Naive thymus-derived CD4-positive, alpha-beta T cell (primary cell): ENCODE measurements at regions not wholly inside any gene's neighbourhood (a gene's known extent, or its start where the extent isn't known, plus 50 kb on each side); places are given as distances from the start of the nearest gene placed in this dataset.
A peak's percentile ranks its signal among the peaks of the same experiment; 100 is the strongest.

Source experiments
- ATAC-seq: fragments of 150-1000 bp; cut with Tn5 transposase; 2 replicates; pipeline ENCODE4 v1.10.0; 2021; ENCODE audit warnings: mild to moderate bottlenecking, moderate library complexity
- CTCF ChIA-PET: fragments of 350-600 bp; sonication (Branson Sonifier 250); formaldehyde crosslinking; loops from one replicate; lab custom pipeline; 2021; ENCODE audit warnings: antibody characterized with exemption; lab: Charles Lee
- POLR2A ChIA-PET: fragments of 350-600 bp; sonication (Branson Sonifier 250); formaldehyde crosslinking; loops from one replicate; lab custom pipeline; 2021; ENCODE audit warnings: antibody characterized with exemption, inconsistent platforms; lab: Charles Lee
- DNase-seq, 9 donors: peaks; one replicate each; pipeline versions ENCODE4 v3.0.0 to v3.0.0-alpha.2; 2020 to 2022; ENCODE audit warnings: mixed read lengths in 1 of 9
- H3K27ac ChIP-seq: one replicate; pipeline ENCODE4 v1.7.0; 2013; ENCODE audit warnings: mild to moderate bottlenecking, low read depth, low read length, moderate library complexity
- H3K27me3 ChIP-seq, 2 donors: one replicate each; pipeline ENCODE4 v1.7.0; 2013; ENCODE audit warnings: low read length in 2 of 2, mild to moderate bottlenecking in 2 of 2, moderate library complexity in 2 of 2; ENCODE audit not compliant: control insufficient read depth in 2 of 2, insufficient read depth in 2 of 2
- H3K36me3 ChIP-seq, 3 experiments: 1 replicate in 2 of 3; 2 replicates in 1 of 3; pipeline ENCODE4 v1.7.0; 2013; ENCODE audit warnings: low read length in 3 of 3, mild to moderate bottlenecking in 3 of 3, moderate library complexity in 1 of 3; ENCODE audit not compliant: insufficient read depth in 3 of 3, control insufficient read depth in 2 of 3
- H3K4me1 ChIP-seq, 2 donors: one replicate each; pipeline ENCODE4 v1.7.0; 2013; ENCODE audit warnings: low read length in 2 of 2, mild to moderate bottlenecking in 2 of 2, moderate library complexity in 1 of 2; ENCODE audit not compliant: control insufficient read depth in 2 of 2, insufficient read depth in 2 of 2
- H3K4me3 ChIP-seq: 2 replicates; pipeline ENCODE4 v1.7.0; 2013; ENCODE audit warnings: mild to moderate bottlenecking, low read length
- H3K9me3 ChIP-seq, 3 experiments: 1 replicate in 2 of 3; 2 replicates in 1 of 3; pipeline ENCODE4 v1.7.0; 2013; ENCODE audit warnings: low read length in 3 of 3; ENCODE audit not compliant: control insufficient read depth in 2 of 3
- H3K27ac Mint-ChIP-seq, 9 donors: one replicate each; pipeline ENCODE4 v1.8.0; 2020 to 2022; ENCODE audit warnings: mixed read lengths in 9 of 9, mild to moderate bottlenecking in 8 of 9, moderate library complexity in 5 of 9, inconsistent platforms in 2 of 9
- H3K27me3 Mint-ChIP-seq, 5 donors: one replicate each; pipeline ENCODE4 v1.8.0; 2021 to 2022; ENCODE audit warnings: mixed read lengths in 5 of 5, mild to moderate bottlenecking in 1 of 5
- H3K36me3 Mint-ChIP-seq, 5 donors: one replicate each; pipeline ENCODE4 v1.8.0; 2020 to 2022; ENCODE audit warnings: mixed read lengths in 5 of 5, mild to moderate bottlenecking in 3 of 5, inconsistent platforms in 1 of 5
- H3K4me1 Mint-ChIP-seq, 7 donors: one replicate each; pipeline ENCODE4 v1.8.0; 2020 to 2022; ENCODE audit warnings: mixed read lengths in 7 of 7, mild to moderate bottlenecking in 3 of 7, inconsistent platforms in 1 of 7
- H3K4me3 Mint-ChIP-seq, 10 donors: one replicate each; pipeline ENCODE4 v1.8.0; 2020 to 2022; ENCODE audit warnings: mild to moderate bottlenecking in 10 of 10, mixed read lengths in 10 of 10, moderate library complexity in 6 of 10, inconsistent platforms in 2 of 10
- H3K9me3 Mint-ChIP-seq, 11 donors: one replicate each; pipeline ENCODE4 v1.8.0; 2020 to 2022; ENCODE audit warnings: mixed read lengths in 11 of 11, mild to moderate bottlenecking in 4 of 11, inconsistent platforms in 1 of 11, moderate library complexity in 1 of 11
- intact Hi-C, 2 donors: fragments of 100-400 bp; cut with micrococcal nuclease; formaldehyde crosslinking; loops; one replicate each; pipeline ENCODE4 v1.15.1; 2023

DNA sequence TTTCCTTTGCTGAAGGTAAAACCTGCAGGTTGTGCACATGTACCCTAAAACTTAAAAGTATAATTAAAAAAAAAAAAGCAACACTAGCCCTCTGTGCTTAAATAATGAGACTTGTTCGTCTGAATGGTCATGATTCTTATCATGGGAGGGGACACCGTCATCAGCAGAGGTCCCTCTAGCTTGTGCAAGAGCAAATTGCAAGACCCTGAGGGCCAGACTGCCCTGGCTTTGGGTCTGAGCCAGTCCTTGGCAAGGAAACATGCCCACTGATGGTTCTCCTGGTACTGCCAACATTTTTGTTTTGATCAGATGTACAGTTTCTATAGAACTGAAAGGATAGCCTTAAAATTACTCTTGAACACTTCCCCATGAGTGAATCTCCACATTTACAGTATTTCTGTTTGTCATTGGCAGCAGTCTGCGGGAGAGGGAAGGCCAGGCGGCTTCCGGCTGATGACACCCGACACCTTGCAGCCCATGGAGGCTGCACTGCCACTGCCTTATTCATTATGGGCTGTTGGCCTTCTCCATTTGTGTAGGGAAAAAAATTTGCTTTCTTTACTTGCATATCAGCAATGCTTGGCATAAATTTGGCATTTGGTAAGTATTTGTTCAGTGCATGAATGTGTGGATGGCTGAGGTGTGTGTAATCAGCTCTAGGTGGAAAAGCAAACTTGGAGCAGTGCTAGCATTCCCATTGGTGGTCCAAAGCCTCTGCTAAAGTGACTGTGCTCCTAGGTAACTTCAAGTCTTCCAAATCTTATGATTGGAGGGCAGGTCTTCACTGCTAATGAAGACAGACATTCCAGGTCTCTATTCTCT, 161.6 kb upstream of the ALKAL2 start:
- Mint-ChIP-seq H3K4me1 (peaks cover under 1 to 11% (median 7%) of the 10 kb centered on the region in 7 donors), H3K27me3 (peaks cover 6 to 18% (median 15%) of the 10 kb centered on the region in 5 donors), H3K9me3 (no peaks in the 10 kb centered on the region), H3K4me3 (no peak overlapping the region), H3K27ac (no peak overlapping the region), H3K36me3 (no peaks in the 10 kb centered on the region)
- Histone ChIP-seq H3K4me3 (no peak overlapping the region), H3K27me3 (no peaks in the 10 kb centered on the region), H3K27ac (no peak overlapping the region), H3K4me1 (no peaks in the 10 kb centered on the region), H3K9me3 (no peaks in the 10 kb centered on the region), H3K36me3 (no peaks in the 10 kb centered on the region)
- ATAC-seq (no peak), DNase-seq (no peak)
- ChIA-PET POLR2A (no interaction called here), CTCF (no interaction called here)
- intact Hi-C loops: no loop called here

DNA sequence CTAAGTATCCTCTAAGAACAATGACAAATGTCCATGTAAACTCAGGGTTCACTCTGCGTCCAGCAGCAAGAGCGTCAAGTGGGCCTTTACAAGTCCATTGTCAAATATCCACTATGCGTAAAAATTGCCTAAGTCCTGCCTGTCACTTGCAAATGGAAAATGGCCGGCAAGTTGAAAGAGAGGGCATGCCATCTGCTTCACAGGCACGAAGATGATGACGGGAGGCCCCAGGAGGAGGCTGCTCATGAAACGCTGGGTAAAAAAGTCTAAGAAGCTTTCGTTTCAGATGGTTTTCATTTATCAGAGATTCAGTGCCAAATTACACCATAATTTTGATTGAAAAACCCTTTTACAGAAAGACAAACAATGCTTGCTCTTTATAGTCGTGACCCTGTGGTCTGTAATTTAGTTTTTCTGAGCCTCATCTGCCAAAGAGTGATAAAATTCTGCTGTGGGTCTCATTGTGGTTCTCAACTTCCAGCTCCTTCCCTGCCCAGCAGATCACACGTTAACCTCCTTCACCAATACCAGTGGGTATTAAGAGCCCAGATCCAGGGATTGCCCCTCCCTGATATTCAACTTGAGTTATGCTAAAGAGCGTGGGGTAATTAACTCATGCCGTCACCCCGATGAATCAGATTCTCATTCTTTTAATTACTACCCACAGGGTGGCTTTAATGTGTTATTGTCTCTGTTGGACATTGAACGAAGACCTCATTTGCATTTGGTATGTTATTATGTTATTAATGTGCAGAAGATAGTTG, 160.2 kb upstream of the ALKAL2 start:
- no peaks in the 10 kb centered on the region for H3K36me3 ChIP-seq
- peaks cover 0 to 11% (median 7%) of the 10 kb centered on the region in 7 donors for H3K4me1 Mint-ChIP-seq
- ChIA-PET CTCF (no interaction called here), POLR2A (no interaction called here)
- no peaks in the 10 kb centered on the region for H3K9me3 ChIP-seq
- no peaks in the 10 kb centered on the region for H3K27me3 ChIP-seq
- H3K27ac Mint-ChIP-seq: no peak overlapping the region
- H3K4me3 ChIP-seq: no peak overlapping the region
- H3K27ac ChIP-seq: no peak overlapping the region
- ATAC-seq: no peak
- H3K4me3 Mint-ChIP-seq: no peak overlapping the region
- H3K27me3 Mint-ChIP-seq: peaks cover 4 to 10% (median 6%) of the 10 kb centered on the region in 5 donors
- intact Hi-C loops: no loop called here
- no peaks in the 10 kb centered on the region for H3K9me3 Mint-ChIP-seq
- no peaks in the 10 kb centered on the region for H3K4me1 ChIP-seq
- no peaks in the 10 kb centered on the region for H3K36me3 Mint-ChIP-seq
- DNase-seq: no peak

DNA sequence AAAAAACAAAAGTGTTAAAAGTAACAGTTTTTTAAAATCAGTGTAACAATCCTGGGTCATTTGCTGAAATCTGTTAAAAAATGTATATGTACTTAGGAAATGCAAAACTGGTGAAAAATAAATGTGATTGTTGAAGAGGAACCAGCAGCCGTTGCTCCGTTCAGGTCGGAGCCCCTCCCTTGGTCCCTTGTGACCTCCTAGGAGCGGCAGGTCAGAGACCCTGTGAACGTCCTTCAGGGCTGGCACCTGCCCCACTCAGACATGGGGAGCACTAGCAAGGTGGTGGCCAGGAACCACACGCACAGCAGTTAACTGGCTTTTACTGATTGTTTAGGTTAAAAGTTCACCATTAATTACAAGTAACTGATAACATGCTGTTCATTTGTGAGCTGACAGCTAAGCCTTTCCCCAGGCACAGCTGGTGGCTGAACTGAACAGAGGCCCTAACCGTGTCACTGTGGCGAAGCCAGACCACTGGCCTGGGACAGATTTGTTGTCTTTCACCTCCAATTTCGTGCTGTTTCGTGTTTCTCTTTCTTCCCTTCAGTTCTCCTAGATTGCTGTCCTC, 159.2 kb upstream of the ALKAL2 start:
- Histone ChIP-seq H3K36me3 (no peaks in the 10 kb centered on the region), H3K27ac (no peak overlapping the region), H3K4me3 (no peak overlapping the region), H3K9me3 (no peaks in the 10 kb centered on the region), H3K27me3 (no peaks in the 10 kb centered on the region), H3K4me1 (no peaks in the 10 kb centered on the region)
- peaks cover 0 to 11% (median 7%) of the 10 kb centered on the region in 7 donors for H3K4me1 Mint-ChIP-seq
- no peak for DNase-seq
- H3K4me3 Mint-ChIP-seq: no peak overlapping the region
- CTCF ChIA-PET: no interaction called here
- H3K9me3 Mint-ChIP-seq: no peaks in the 10 kb centered on the region
- H3K27ac Mint-ChIP-seq: no peak overlapping the region
- H3K27me3 Mint-ChIP-seq: peaks cover 4 to 6% (median 6%) of the 10 kb centered on the region in 5 donors
- intact Hi-C loops: no loop called here
- no peaks in the 10 kb centered on the region for H3K36me3 Mint-ChIP-seq
- POLR2A ChIA-PET: no interaction called here
- no peak for ATAC-seq

DNA sequence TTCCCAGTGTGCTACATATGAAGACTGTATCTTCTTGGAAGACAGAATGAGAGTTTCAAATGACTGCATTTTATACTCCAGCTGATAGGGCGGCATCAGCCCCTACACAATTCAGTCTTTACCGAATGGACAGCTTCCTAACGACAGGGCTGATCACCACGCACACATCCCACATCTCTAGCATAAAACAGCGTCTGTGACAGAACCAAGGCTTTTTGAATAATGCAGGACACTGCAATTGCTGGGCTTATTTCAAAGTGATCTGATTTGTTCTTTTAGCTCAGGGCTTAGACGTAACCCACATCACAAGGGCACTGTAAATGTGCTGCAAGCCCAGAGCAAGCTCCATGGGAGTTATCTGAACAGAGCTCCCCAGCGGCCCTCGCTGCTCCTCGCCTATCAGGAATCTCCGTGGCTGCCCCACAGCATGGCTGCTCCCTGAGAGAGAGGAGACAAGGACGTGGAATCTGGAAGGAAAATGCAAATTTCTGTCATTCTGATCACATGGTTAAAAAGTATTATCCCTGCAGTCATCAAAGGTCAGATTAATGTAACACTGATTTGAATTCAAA, 158.5 kb upstream of the ALKAL2 start:
- H3K36me3 Mint-ChIP-seq: no peaks in the 10 kb centered on the region
- intact Hi-C loops: no loop called here
- H3K27ac Mint-ChIP-seq: peak overlapping the region in 1 of 9 donors; percentile 51

DNA sequence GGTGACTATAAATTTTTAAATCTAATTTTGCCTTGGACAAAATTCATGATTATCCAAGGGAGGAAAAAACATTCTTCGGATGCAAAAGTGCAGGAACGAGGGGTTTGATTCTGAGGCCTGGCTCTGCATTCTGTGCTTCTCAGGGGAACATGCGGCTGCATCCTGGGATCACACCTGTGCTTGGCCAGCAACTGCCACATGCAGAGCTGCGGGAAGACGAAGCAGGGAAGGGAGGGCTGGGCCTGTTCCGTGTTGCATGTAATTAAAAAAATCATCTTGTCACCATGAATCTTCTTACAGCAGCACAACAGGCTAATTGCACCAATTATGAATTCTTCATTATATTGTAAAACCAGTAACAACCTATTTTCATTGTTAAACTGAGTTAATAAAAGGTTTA, 158.0 kb upstream of the ALKAL2 start:
- DNase-seq (no peak), ATAC-seq (no peak)
- intact Hi-C loops: no loop called here
- no peak overlapping the region for H3K4me3 ChIP-seq
- peaks cover 0 to 6% (median 0%) of the 10 kb centered on the region in 5 donors for H3K27me3 Mint-ChIP-seq
- no peaks in the 10 kb centered on the region for H3K36me3 Mint-ChIP-seq
- no peaks in the 10 kb centered on the region for H3K4me1 ChIP-seq
- peak overlapping the region in 1 of 10 donors; percentile 59 for H3K4me3 Mint-ChIP-seq
- ChIA-PET POLR2A (no interaction called here), CTCF (no interaction called here)
- H3K9me3 ChIP-seq: no peaks in the 10 kb centered on the region
- peaks cover 0 to 11% (median 7%) of the 10 kb centered on the region in 7 donors for H3K4me1 Mint-ChIP-seq
- no peaks in the 10 kb centered on the region for H3K9me3 Mint-ChIP-seq
- H3K27ac Mint-ChIP-seq: no peak overlapping the region
- H3K36me3 ChIP-seq: no peaks in the 10 kb centered on the region
- H3K27ac ChIP-seq: no peak overlapping the region
- no peaks in the 10 kb centered on the region for H3K27me3 ChIP-seq

More for the DNA sequence above, 158.5 kb upstream of the ALKAL2 start:
- Mint-ChIP-seq H3K4me1 (peaks cover 0 to 11% (median 7%) of the 10 kb centered on the region in 7 donors), H3K4me3 (no peak overlapping the region), H3K27me3 (peaks cover 2 to 6% (median 3%) of the 10 kb centered on the region in 5 donors), H3K9me3 (no peaks in the 10 kb centered on the region)
- ATAC-seq (no peak), DNase-seq (no peak)
- Histone ChIP-seq H3K27ac (no peak overlapping the region), H3K9me3 (no peaks in the 10 kb centered on the region), H3K36me3 (no peaks in the 10 kb centered on the region), H3K27me3 (no peaks in the 10 kb centered on the region), H3K4me1 (no peaks in the 10 kb centered on the region), H3K4me3 (no peak overlapping the region)
- POLR2A ChIA-PET: no interaction called here
- CTCF ChIA-PET: no interaction called here

DNA sequence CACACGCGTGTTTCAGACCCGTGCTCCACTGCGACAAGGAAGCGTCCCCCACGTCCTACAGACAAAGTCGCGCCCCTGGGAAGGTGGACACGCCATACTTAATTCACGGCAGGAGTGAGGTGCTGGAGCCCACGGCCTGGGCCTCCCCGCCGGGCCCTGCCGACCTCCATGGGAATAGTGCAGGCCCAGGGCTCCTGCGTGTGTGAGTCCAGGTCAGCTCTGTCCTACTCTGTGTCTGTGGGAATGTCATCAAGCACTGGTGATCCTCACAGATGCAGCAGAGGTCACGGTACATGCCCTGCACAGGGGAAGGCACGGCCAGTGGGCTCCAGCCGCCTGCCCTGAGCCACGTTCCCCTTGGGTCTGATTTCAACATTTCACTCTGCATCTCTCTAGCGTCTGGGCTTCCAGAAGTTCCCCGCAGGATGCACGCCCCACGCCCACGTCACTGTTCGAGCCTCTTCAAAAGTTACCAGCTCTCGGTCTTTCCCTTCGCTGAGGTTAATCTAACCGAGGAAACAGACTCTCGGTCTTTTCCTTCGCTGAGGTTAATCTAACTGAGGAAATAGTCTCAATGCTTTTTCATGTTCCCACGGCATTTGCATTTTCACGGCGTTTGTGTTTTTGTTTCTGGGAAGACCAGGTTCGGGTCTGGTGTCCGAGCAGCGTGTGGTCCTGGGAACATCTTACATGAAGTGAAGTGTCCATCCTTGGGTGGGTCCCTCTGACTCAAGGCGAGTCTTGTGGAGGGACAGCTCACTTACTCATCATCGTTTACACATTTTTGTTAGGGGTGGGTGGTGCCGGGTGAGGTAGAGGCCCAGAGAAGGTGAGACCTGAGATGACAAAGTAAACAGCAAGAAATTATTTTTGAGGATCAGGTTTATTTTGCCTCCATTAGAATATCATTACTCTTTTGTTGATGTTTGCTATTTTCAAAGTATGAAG, 157.3 kb upstream of the ALKAL2 start:
- Histone ChIP-seq H3K27ac (no peak overlapping the region), H3K36me3 (no peaks in the 10 kb centered on the region), H3K27me3 (no peaks in the 10 kb centered on the region), H3K9me3 (no peaks in the 10 kb centered on the region), H3K4me1 (no peaks in the 10 kb centered on the region), H3K4me3 (no peak overlapping the region)
- Mint-ChIP-seq H3K36me3 (no peaks in the 10 kb centered on the region), H3K27ac (peak overlapping the region in 6 of 9 donors; percentile 24 to 90 (median 70)), H3K4me1 (peaks cover 0 to 16% (median 7%) of the 10 kb centered on the region in 7 donors), H3K4me3 (peak overlapping the region in 9 of 10 donors; percentile 18 to 69 (median 29)), H3K27me3 (peaks cover 0 to 6% (median 0%) of the 10 kb centered on the region in 5 donors), H3K9me3 (no peaks in the 10 kb centered on the region)
- POLR2A ChIA-PET: no interaction called here
- peak; percentile 61 for ATAC-seq
- CTCF ChIA-PET: no interaction called here
- intact Hi-C loops: no loop called here
- peak in 7 of 9 donors; percentile 38 to 65 (median 45) for DNase-seq
